Karpas-422 (cell line): ENCODE measurements at regions not wholly inside any gene's neighbourhood (a gene's known extent, or its start where the extent isn't known, plus 50 kb on each side); places are given as distances from the start of the nearest gene placed in this dataset.

Experiments
- DNase-seq: peaks from one replicate; pipeline ENCODE4 v3.0.0-alpha.2; 2015
- H2AFZ ChIP-seq: fragments of 200-600 bp; sonication (generic); 2 replicates; pipeline ENCODE4 v1.6.1; 2014; ENCODE audit warnings: antibody characterized with exemption, low read length, mixed read lengths
- H3K27ac ChIP-seq: fragments of 200-600 bp; sonication (generic); 2 replicates; pipeline ENCODE4 v1.5.1; 2014; ENCODE audit warnings: mild to moderate bottlenecking, low read length, moderate library complexity
- H3K27me3 ChIP-seq: fragments of 200-600 bp; sonication (generic); 2 replicates; pipeline ENCODE4 v1.6.1; 2014; ENCODE audit warnings: low read length, mixed read lengths
- H3K36me3 ChIP-seq: fragments of 200-600 bp; sonication (generic); 2 replicates; pipeline ENCODE4 v1.6.1; 2014; ENCODE audit warnings: low read length, mixed read lengths; ENCODE audit not compliant: insufficient read depth
- H3K4me1 ChIP-seq: fragments of 200-600 bp; sonication (generic); 2 replicates; pipeline ENCODE4 v1.6.1; 2014; ENCODE audit warnings: mild to moderate bottlenecking, low read length, mixed read lengths
- H3K4me2 ChIP-seq: fragments of 200-600 bp; sonication (generic); 2 replicates; pipeline ENCODE4 v1.6.1; 2014; ENCODE audit warnings: low read length, low read depth, mild to moderate bottlenecking; ENCODE audit not compliant: poor library complexity, severe bottlenecking
- H3K4me3 ChIP-seq: fragments of 200-600 bp; sonication (generic); 2 replicates; pipeline ENCODE4 v1.5.1; 2014; ENCODE audit warnings: mild to moderate bottlenecking, antibody characterized with exemption, low read length, mixed read lengths
- H3K79me2 ChIP-seq: fragments of 200-600 bp; sonication (generic); 2 replicates; pipeline ENCODE4 v1.6.1; 2014; ENCODE audit warnings: mild to moderate bottlenecking, low read length, mixed read lengths
- H3K9ac ChIP-seq: fragments of 200-600 bp; sonication (generic); 2 replicates; pipeline ENCODE4 v1.6.0; 2014; ENCODE audit warnings: low read length
- H3K9me2 ChIP-seq: fragments of 200-600 bp; sonication (generic), shearing (Covaris generic); replicated peaks from 2 replicates; pipeline ENCODE4 v1.6.0; 2014; ENCODE audit warnings: mild to moderate bottlenecking, low read length, moderate library complexity; ENCODE audit not compliant: insufficient read depth
- H3K9me3 ChIP-seq: fragments of 300-700, 200-600 bp; sonication (generic); 2 replicates; pipeline ENCODE4 v1.6.1; 2014; ENCODE audit warnings: low read length, mixed read lengths
- H4K20me1 ChIP-seq: fragments of 200-600 bp; sonication (generic); 2 replicates; pipeline ENCODE4 v1.6.1; 2014; ENCODE audit warnings: mild to moderate bottlenecking, antibody characterized with exemption, low read length, low read depth; ENCODE audit not compliant: insufficient read depth

DNA sequence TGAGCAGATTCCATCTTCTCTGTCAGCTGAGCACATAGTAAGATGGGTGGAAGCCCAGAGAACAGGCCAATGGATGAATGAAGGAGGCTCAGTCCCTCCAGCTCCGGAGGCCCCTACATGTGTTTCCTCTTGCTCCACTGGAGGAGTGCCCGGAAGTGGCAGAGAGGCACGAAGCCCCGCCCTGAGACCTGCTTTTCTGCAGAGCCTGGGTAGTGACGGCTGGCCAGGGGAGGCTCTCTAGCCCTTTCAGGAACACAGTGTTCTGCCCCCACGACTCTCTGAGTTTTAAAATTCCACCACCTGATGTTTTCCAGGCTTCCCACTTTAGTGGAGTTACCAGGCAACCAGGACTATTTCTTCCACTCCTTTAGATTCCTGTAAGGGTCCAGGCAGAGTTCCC is 149.4 kb upstream of the SLC6A11 start:
- Histone ChIP-seq H3K9ac (peak overlapping the region; percentile 40), H3K27ac (no peak overlapping the region), H3K9me2 (no peaks in the 10 kb centered on the region), H3K4me1 (peaks cover 76% of the 10 kb centered on the region), H3K4me2 (peak overlapping the region; percentile 70), H4K20me1 (no peaks in the 10 kb centered on the region), H3K9me3 (no peaks in the 10 kb centered on the region), H3K4me3 (peak overlapping the region; percentile 39), H3K36me3 (no peaks in the 10 kb centered on the region), H3K27me3 (peaks cover 3% of the 10 kb centered on the region; the same call in 1 of the 2 replicates), H3K79me2 (no peaks in the 10 kb centered on the region), H2AFZ (peak overlapping the region; percentile 21; the same call in 1 of the 2 replicates)
- DNase-seq, result peak; percentile 87

GRCh38 chr3:10667269-10667668 is 148.8 kb upstream of the SLC6A11 start:
- Histone ChIP-seq H3K79me2 (no peaks in the 10 kb centered on the region), H3K9ac (peak overlapping the region; percentile 40), H4K20me1 (no peaks in the 10 kb centered on the region), H3K4me2 (peak overlapping the region; percentile 70), H3K27ac (peak overlapping the region; percentile 41), H3K9me3 (no peaks in the 10 kb centered on the region), H3K4me3 (peak overlapping the region; percentile 39), H3K36me3 (no peaks in the 10 kb centered on the region), H3K27me3 (peaks cover 3% of the 10 kb centered on the region; the same call in 1 of the 2 replicates), H2AFZ (peak overlapping the region; percentile 37; the same call in 1 of the 2 replicates), H3K9me2 (no peaks in the 10 kb centered on the region), H3K4me1 (peaks cover 83% of the 10 kb centered on the region)
- DNase-seq, result peak; percentile 65

DNA sequence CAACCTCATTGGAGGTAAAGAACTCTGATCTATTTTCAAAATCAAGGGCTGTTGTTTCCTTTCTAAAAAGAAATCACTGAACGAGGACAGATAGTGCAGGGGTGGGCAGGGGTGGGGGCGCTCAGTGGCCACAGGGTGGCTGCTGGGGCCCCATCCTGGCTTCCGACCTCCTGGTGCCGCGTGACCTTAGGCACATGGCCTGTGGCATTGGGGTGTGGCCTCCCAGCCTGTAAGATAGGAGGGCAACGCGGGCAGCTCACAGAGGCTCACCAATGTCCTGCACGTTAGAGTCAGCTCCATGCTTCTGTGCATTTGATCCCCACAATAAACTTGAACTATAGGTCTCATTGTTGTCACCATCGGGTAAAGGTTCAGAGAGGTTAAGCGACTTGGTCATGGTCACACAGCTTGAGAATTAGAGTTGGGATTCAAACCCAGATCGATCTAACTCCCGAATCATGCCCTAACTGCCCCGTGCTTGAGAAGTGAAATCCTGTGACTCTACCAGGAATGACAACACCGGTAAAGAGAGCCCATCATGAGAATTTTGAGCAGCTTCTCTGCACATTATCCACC is 148.0 kb upstream of the SLC6A11 start:
- Histone ChIP-seq H3K4me3 (no peak overlapping the region), H3K79me2 (no peaks in the 10 kb centered on the region), H3K36me3 (no peaks in the 10 kb centered on the region), H4K20me1 (no peaks in the 10 kb centered on the region), H3K9me3 (no peaks in the 10 kb centered on the region), H3K4me1 (peaks cover 87% of the 10 kb centered on the region), H3K4me2 (peak overlapping the region; percentile 70), H3K27ac (peak overlapping the region; percentile 41; the same call in 1 of the 2 replicates), H3K9ac (peak overlapping the region; percentile 68), H2AFZ (no peak overlapping the region; the same call in 1 of the 2 replicates), H3K27me3 (peaks cover 3% of the 10 kb centered on the region; the same call in 1 of the 2 replicates), H3K9me2 (no peaks in the 10 kb centered on the region)
- no peak for DNase-seq

DNA sequence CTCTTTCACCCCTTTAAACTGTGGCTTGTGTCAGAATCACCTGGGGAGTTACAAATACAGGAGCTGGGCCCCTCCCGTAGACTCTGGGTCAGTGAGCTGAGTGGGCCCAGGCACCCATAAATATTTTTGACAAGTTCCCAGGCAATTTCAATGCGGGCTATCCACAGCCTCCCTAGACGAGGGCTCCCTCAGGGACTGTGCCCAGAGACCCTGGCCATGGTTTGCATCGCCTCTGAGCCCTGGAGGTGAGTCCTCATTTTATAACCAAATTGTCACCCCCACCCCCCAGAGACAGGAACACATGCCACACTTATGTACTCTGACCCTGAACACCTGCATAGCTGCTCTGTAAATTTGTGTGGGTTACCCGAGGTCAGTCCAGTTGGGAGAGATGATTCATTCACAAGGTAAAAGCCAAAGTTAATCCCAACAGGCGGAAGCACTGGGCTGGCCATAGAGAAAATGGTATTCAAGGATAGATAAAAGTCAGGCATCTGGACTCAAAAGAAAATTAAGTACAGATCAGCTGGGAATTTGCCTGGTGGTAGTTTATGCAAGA is 146.5 kb upstream of the SLC6A11 start:
- Histone ChIP-seq H3K4me1 (peaks cover 84% of the 10 kb centered on the region), H2AFZ (no peak overlapping the region)

GRCh38 chr3:10672422-10672821 is 143.6 kb upstream of the SLC6A11 start:
- Histone ChIP-seq H3K27me3 (no peaks in the 10 kb centered on the region), H3K79me2 (no peaks in the 10 kb centered on the region), H3K4me2 (no peak overlapping the region), H3K4me3 (no peak overlapping the region), H3K4me1 (peaks cover 71% of the 10 kb centered on the region), H3K27ac (no peak overlapping the region), H3K9ac (no peak overlapping the region), H3K9me2 (no peaks in the 10 kb centered on the region), H3K9me3 (no peaks in the 10 kb centered on the region), H4K20me1 (no peaks in the 10 kb centered on the region), H2AFZ (no peak overlapping the region), H3K36me3 (no peaks in the 10 kb centered on the region)
- DNase-seq, result no peak

More for the DNA sequence above, 146.5 kb upstream of the SLC6A11 start:
- H3K9ac ChIP-seq, result peak overlapping the region; percentile 68
- H3K27me3 ChIP-seq, result peaks cover 3% of the 10 kb centered on the region; the same call in 1 of the 2 replicates
- peak; percentile 96 for DNase-seq
- peak overlapping the region; percentile 91 for H3K27ac ChIP-seq
- no peaks in the 10 kb centered on the region for H3K9me3 ChIP-seq
- H3K79me2 ChIP-seq, result no peaks in the 10 kb centered on the region
- H3K4me3 ChIP-seq, result peak overlapping the region; percentile 59
- H3K4me2 ChIP-seq, result peak overlapping the region; percentile 70
- no peaks in the 10 kb centered on the region for H3K9me2 ChIP-seq
- H4K20me1 ChIP-seq, result no peaks in the 10 kb centered on the region
- no peaks in the 10 kb centered on the region for H3K36me3 ChIP-seq

GRCh38 chr3:10674578-10674977 is 141.4 kb upstream of the SLC6A11 start:
- DNase-seq, result no peak
- no peaks in the 10 kb centered on the region for H3K27me3 ChIP-seq
- no peaks in the 10 kb centered on the region for H4K20me1 ChIP-seq
- H3K9me2 ChIP-seq, result no peaks in the 10 kb centered on the region
- peaks cover 50% of the 10 kb centered on the region for H3K4me1 ChIP-seq
- H3K9ac ChIP-seq, result no peak overlapping the region
- H3K27ac ChIP-seq, result no peak overlapping the region
- H3K4me2 ChIP-seq, result no peak overlapping the region
- no peaks in the 10 kb centered on the region for H3K36me3 ChIP-seq
- no peaks in the 10 kb centered on the region for H3K9me3 ChIP-seq
- H3K4me3 ChIP-seq, result no peak overlapping the region
- no peak overlapping the region for H2AFZ ChIP-seq
- no peaks in the 10 kb centered on the region for H3K79me2 ChIP-seq

DNA sequence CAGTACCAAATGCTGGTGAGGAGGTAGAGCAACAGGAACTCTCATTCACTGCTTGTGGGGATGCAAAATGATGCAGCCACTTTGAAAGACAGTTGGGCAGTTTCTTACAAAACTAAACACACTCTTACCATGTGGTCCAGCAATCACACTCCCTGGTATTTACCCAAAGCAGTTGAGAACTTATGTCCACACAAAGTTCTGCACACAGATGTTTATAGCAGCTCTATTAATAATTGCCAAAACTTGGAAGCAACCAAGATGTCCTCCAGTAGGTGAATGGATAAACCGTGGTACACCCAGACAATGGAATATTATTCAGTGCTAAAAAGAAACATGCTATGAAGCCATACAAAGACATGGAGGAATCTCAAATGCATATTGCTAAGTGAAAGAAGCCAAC is 139.1 kb upstream of the SLC6A11 start:
- Histone ChIP-seq H3K9ac (no peak overlapping the region), H3K27ac (no peak overlapping the region), H3K4me1 (peaks cover 26% of the 10 kb centered on the region), H3K27me3 (no peaks in the 10 kb centered on the region), H3K79me2 (no peaks in the 10 kb centered on the region), H2AFZ (no peak overlapping the region), H3K36me3 (no peaks in the 10 kb centered on the region), H4K20me1 (no peaks in the 10 kb centered on the region), H3K4me2 (no peak overlapping the region), H3K9me3 (no peaks in the 10 kb centered on the region), H3K4me3 (no peak overlapping the region), H3K9me2 (no peaks in the 10 kb centered on the region)
- DNase-seq, result no peak

DNA sequence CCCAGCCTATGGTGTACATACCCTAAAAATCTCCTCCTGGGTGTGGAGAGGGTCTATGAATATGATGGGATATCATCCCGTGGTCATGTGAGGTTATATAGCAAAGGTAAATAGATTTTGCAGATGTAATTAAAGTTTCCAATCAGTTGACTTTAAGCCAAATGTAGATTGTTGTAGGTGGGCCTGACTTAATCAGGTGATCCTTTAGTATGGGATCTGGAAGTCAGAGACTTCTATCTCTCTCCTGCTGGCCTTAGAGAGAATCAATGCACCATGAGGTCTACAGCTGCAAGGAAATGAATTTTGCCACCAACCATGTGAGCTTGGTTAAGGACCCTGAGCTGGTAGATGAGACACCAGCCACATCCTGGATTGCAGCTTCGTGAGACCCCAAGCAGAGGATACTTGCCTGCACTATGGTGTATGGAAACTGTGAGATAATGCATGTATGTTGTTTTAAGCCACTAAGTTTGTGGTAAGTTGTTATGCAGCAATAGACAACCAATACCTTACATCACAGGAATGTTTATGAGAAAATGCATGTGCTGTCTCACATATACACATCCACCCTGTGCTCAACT is 137.1 kb upstream of the SLC6A11 start:
- Histone ChIP-seq H3K27me3 (no peaks in the 10 kb centered on the region), H3K27ac (no peak overlapping the region), H3K9me2 (no peaks in the 10 kb centered on the region), H3K36me3 (no peaks in the 10 kb centered on the region), H3K4me2 (no peak overlapping the region), H3K9ac (no peak overlapping the region), H4K20me1 (no peaks in the 10 kb centered on the region), H3K9me3 (no peaks in the 10 kb centered on the region), H2AFZ (no peak overlapping the region), H3K4me1 (peaks cover 27% of the 10 kb centered on the region), H3K4me3 (no peak overlapping the region), H3K79me2 (no peaks in the 10 kb centered on the region)
- no peak for DNase-seq
